GM12864 (cell line): ENCODE measurements at regions not wholly inside any gene's neighbourhood (a gene's known extent, or its start where the extent isn't known, plus 50 kb on each side); places are given as distances from the start of the nearest gene placed in this dataset.
"Not testable (repeated sequence)": the region's sequence is repeated elsewhere in the genome, so short reads cannot be mapped to it uniquely, and the experiment has no call there.

Source experiments
- DNase-seq: peaks from one replicate; pipeline ENCODE4 v3.0.0-alpha.2; 2011; ENCODE audit warnings: low read depth
- H3K4me3 ChIP-seq: 2 replicates; pipeline ENCODE4 v1.5.1; 2011; ENCODE audit warnings: mild to moderate bottlenecking, low read depth, low read length, control low read depth
- CTCF ChIP-seq: IDR thresholded peaks from 2 replicates; pipeline ENCODE4 v1.5.1; 2011; ENCODE audit warnings: low read depth, mild to moderate bottlenecking, moderate library complexity, low read length, control low read depth, inconsistent platforms; ENCODE audit errors: missing control alignments

GRCh38 chr9:16063241-16063591 lies 510.4 kb downstream of the CCDC171 start:
- TF ChIP-seq CTCF = no peak
- H3K4me3 ChIP-seq = no peak overlapping the region

GRCh38 chr9:16064771-16065170 lies 511.9 kb downstream of the CCDC171 start:
- DNase-seq = no peak
- no peak for TF ChIP-seq CTCF
- no peak overlapping the region for H3K4me3 ChIP-seq

More at GRCh38 chr9:16063241-16063591, 510.4 kb downstream of the CCDC171 start:
- no peak for DNase-seq

- H3K4me3 ChIP-seq, DNase-seq: not testable (repeated sequence)
These were observed 513.4 kb downstream of the CCDC171 start for GRCh38 chr9:16066201-16066600.

- no peak for DNase-seq
- TF ChIP-seq CTCF = no peak
- no peak overlapping the region for H3K4me3 ChIP-seq
These were observed 515.6 kb downstream of the CCDC171 start for GRCh38 chr9:16068476-16068875.

GRCh38 chr9:16069249-16069648 lies 516.4 kb downstream of the CCDC171 start:
- no peak overlapping the region for H3K4me3 ChIP-seq
- TF ChIP-seq CTCF = no peak
- no peak for DNase-seq

GRCh38 chr9:16069671-16070454 lies 517.0 kb downstream of the CCDC171 start:
- DNase-seq = no peak
- no peak for TF ChIP-seq CTCF

GRCh38 chr9:16070455-16071145 lies 517.8 kb downstream of the CCDC171 start:
- TF ChIP-seq CTCF = no peak
- no peak overlapping the region for H3K4me3 ChIP-seq
- DNase-seq = no peak

More at GRCh38 chr9:16069671-16070454, 517.0 kb downstream of the CCDC171 start:
- no peak overlapping the region for H3K4me3 ChIP-seq
